ENCODE measurements at regions not wholly inside any gene's neighbourhood (a gene's known extent, or its start where the extent isn't known, plus 50 kb on each side); places are given as distances from the start of the nearest gene placed in this dataset.
A peak's percentile ranks its signal among the peaks of the same experiment; 100 is the strongest.

GRCh38 chr3:191065181-191065805 lies 133.7 kb upstream of the OSTN start:
- H3K4me1 ChIP-seq (ENCODE audit: insufficient read depth, low read length, poor library complexity, severe bottlenecking) = no peaks in the 10 kb centered on the region
- H2AFZ ChIP-seq (ENCODE audit: low read length) = peak overlapping the region; percentile 6; the same call in 1 of the 2 replicates
- no peaks in the 10 kb centered on the region for H3K9me2 ChIP-seq (ENCODE audit: insufficient read depth, low read length)
- H3K79me2 ChIP-seq (ENCODE audit: insufficient read depth, low read depth, low read length) = no peaks in the 10 kb centered on the region
- BruUV-seq (replicated peaks) = no TSS peak
- H3K36me3 ChIP-seq (ENCODE audit: insufficient read depth, low read length) = no peaks in the 10 kb centered on the region
- TF ChIP-seq EZH2phosphoT487 (IDR thresholded peaks at IDR 0.05; ENCODE audit: borderline replicate concordance, low read depth, low read length) (no peak), CTCF (conservative IDR thresholded peaks at IDR 0.05; ENCODE audit: low read length) (no peak)
- no peak overlapping the region for H3K4me3 ChIP-seq (ENCODE audit: low read depth, low read length, poor library complexity, severe bottlenecking)
- H3K9me3 ChIP-seq (ENCODE audit: low read length) = no peaks in the 10 kb centered on the region
- no peak for DNase-seq (ENCODE audit: low spot score)
- no peaks in the 10 kb centered on the region for H4K20me1 ChIP-seq (ENCODE audit: insufficient read depth, low read length)
- H3K27ac ChIP-seq (ENCODE audit: low read depth, low read length, poor library complexity, severe bottlenecking) = no peak overlapping the region
- POLR2A ChIA-PET = interaction anchor here (1.1 to 1.5 kb wide), 2 partner anchors 13 to 33 kb away, joined by 3 to 4 read pairs; no protein-coding TSS in a partner anchor
- CTCF ChIA-PET (ENCODE audit: unreplicated experiment) = no interaction called here
- intact Hi-C loops (cut with micrococcal nuclease; ENCODE audit: unreplicated experiment) = no loop called here
- H3K4me2 ChIP-seq (ENCODE audit: low read length) = no peak overlapping the region

DNA sequence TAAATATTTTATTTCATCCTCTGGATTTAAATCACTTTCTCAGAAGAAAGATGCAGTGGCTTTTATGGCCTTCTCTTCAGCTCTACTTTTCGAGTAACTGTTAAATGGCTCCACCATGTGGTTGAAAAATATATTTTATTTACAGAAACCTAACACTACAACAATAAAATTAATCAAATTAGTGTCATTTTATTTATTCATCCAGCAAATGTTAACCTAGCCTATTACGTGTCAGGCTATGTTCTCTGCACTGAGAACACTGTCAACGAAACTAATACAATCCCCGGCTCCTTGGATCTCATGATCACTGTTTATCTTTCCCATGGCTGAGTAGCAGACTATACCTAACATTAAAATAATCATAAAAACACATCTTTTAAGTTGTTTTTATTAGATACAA lies 148.0 kb upstream of the OSTN start:
- Histone ChIP-seq H3K79me2 (ENCODE audit: insufficient read depth, low read depth, low read length) (no peaks in the 10 kb centered on the region), H3K9me2 (ENCODE audit: insufficient read depth, low read length) (no peaks in the 10 kb centered on the region), H3K4me1 (ENCODE audit: insufficient read depth, low read length, poor library complexity, severe bottlenecking) (no peaks in the 10 kb centered on the region), H4K20me1 (ENCODE audit: insufficient read depth, low read length) (no peaks in the 10 kb centered on the region), H3K9me3 (ENCODE audit: low read length) (no peaks in the 10 kb centered on the region), H2AFZ (ENCODE audit: low read length) (peak overlapping the region; percentile 9; the same call in 1 of the 2 replicates), H3K27ac (ENCODE audit: low read depth, low read length, poor library complexity, severe bottlenecking) (no peak overlapping the region), H3K36me3 (ENCODE audit: insufficient read depth, low read length) (no peaks in the 10 kb centered on the region), H3K4me2 (ENCODE audit: low read length) (no peak overlapping the region), H3K4me3 (ENCODE audit: low read depth, low read length, poor library complexity, severe bottlenecking) (no peak overlapping the region)
- intact Hi-C loops (cut with micrococcal nuclease; ENCODE audit: unreplicated experiment) = loop anchor here (2.0 to 5.0 kb wide), 3 partner anchors 166 to 334 kb away; no protein-coding TSS in a partner anchor
- no TSS peak for BruUV-seq (replicated peaks)
- ChIA-PET CTCF (ENCODE audit: unreplicated experiment) (interaction anchor here (1.0 to 1.4 kb wide), 3 partner anchors 10 to 350 kb away, joined by 3 read pairs; no protein-coding TSS in a partner anchor), POLR2A (interaction anchor here (0.6 to 1.2 kb wide), 4 partner anchors 10 to 1524 kb away, joined by 3 to 4 read pairs (median 3); no protein-coding TSS in a partner anchor)
- DNase-seq (ENCODE audit: low spot score) = peak; percentile 64
- TF ChIP-seq EZH2phosphoT487 (IDR thresholded peaks at IDR 0.05; ENCODE audit: borderline replicate concordance, low read depth, low read length) (no peak), CTCF (conservative IDR thresholded peaks at IDR 0.05; ENCODE audit: low read length) (peak; percentile 91)

GRCh38 chr3:191047930-191048329 lies 151.1 kb upstream of the OSTN start:
- no peak overlapping the region for H3K4me3 ChIP-seq (ENCODE audit: low read depth, low read length, poor library complexity, severe bottlenecking)
- CTCF ChIA-PET (ENCODE audit: unreplicated experiment) = no interaction called here
- DNase-seq (ENCODE audit: low spot score) = no peak
- no peak overlapping the region for H3K27ac ChIP-seq (ENCODE audit: low read depth, low read length, poor library complexity, severe bottlenecking)
- H3K4me1 ChIP-seq (ENCODE audit: insufficient read depth, low read length, poor library complexity, severe bottlenecking) = no peaks in the 10 kb centered on the region
- POLR2A ChIA-PET = interaction anchor here (0.6 to 1.2 kb wide), 3 partner anchors 10 to 872 kb away, joined by 3 to 4 read pairs (median 3); no protein-coding TSS in a partner anchor
- no peaks in the 10 kb centered on the region for H3K79me2 ChIP-seq (ENCODE audit: insufficient read depth, low read depth, low read length)
- H2AFZ ChIP-seq (ENCODE audit: low read length) = no peak overlapping the region
- no TSS peak for BruUV-seq (replicated peaks)
- H4K20me1 ChIP-seq (ENCODE audit: insufficient read depth, low read length) = no peaks in the 10 kb centered on the region
- H3K9me3 ChIP-seq (ENCODE audit: low read length) = peaks cover 3% of the 10 kb centered on the region; the same call in 1 of the 2 replicates
- no peak for TF ChIP-seq CTCF (conservative IDR thresholded peaks at IDR 0.05; ENCODE audit: low read length)
- no peak for TF ChIP-seq EZH2phosphoT487 (IDR thresholded peaks at IDR 0.05; ENCODE audit: borderline replicate concordance, low read depth, low read length)
- H3K4me2 ChIP-seq (ENCODE audit: low read length) = no peak overlapping the region
- H3K9me2 ChIP-seq (ENCODE audit: insufficient read depth, low read length) = no peaks in the 10 kb centered on the region
- H3K36me3 ChIP-seq (ENCODE audit: insufficient read depth, low read length) = no peaks in the 10 kb centered on the region
- intact Hi-C loops (cut with micrococcal nuclease; ENCODE audit: unreplicated experiment) = no loop called here
